ENCODE measurements at regions not wholly inside any gene's neighbourhood (a gene's known extent, or its start where the extent isn't known, plus 50 kb on each side); places are given as distances from the start of the nearest gene placed in this dataset.

DNA sequence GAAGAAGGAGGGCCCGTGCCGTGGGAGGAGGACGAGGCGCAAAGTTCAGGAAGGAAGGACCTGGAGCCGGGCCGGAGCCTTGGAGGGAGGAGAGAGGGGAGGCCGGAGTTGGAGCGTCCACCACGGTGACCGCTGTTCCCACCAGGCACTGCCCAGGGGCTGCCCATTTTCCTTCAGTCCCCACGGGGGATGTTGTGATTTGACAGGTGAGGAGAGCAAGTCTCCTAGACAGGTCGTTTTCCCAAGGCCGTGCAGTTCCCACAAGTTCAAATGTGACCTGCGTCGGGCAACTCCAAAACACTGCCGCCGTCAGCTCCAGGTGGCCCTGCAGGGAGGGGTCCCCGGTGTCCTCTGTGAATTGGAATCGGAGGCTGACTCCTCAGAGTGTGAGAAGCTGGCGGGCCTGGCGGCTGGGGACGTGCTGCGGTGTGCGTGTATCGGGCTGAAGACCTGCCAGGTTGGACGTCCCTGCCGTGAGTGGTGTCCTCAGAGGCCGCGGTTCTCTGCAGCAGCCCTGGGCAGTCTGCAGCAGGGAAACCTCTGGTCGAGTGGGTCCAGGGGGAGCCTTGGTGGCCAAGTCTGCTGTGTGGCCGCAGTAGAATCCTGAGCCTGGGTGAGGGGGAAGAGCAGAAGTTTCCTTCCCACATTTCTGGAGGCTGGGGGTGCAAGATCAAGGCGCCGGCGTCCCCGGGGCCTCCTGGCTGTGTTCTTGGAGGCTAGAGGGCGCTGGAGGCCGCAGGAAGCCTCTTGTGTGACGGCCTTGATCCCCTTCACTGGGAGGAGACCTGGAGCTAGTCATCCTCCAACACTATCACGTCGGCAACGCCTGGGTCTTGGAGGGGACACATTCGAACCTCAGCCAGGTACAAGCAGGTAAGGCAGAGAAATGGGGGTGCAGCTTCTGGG lies 115.1 kb upstream of the FRMD1 start (continued):
- TF ChIP-seq, protein P1, sequence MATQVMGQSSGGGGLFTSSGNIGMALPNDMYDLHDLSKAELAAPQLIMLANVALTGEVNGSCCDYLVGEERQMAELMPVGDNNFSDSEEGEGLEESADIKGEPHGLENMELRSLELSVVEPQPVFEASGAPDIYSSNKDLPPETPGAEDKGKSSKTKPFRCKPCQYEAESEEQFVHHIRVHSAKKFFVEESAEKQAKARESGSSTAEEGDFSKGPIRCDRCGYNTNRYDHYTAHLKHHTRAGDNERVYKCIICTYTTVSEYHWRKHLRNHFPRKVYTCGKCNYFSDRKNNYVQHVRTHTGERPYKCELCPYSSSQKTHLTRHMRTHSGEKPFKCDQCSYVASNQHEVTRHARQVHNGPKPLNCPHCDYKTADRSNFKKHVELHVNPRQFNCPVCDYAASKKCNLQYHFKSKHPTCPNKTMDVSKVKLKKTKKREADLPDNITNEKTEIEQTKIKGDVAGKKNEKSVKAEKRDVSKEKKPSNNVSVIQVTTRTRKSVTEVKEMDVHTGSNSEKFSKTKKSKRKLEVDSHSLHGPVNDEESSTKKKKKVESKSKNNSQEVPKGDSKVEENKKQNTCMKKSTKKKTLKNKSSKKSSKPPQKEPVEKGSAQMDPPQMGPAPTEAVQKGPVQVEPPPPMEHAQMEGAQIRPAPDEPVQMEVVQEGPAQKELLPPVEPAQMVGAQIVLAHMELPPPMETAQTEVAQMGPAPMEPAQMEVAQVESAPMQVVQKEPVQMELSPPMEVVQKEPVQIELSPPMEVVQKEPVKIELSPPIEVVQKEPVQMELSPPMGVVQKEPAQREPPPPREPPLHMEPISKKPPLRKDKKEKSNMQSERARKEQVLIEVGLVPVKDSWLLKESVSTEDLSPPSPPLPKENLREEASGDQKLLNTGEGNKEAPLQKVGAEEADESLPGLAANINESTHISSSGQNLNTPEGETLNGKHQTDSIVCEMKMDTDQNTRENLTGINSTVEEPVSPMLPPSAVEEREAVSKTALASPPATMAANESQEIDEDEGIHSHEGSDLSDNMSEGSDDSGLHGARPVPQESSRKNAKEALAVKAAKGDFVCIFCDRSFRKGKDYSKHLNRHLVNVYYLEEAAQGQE (IDR thresholded peaks at IDR 0.05; ENCODE audit: borderline replicate concordance): peak; percentile 37; the same call in 1 of the 2 replicates
- TF ChIP-seq, protein P1 (CRISPR knock-in tag; IDR thresholded peaks at IDR 0.05; ENCODE audit: low read depth): no peak
- TF ChIP-seq SMC3 (conservative IDR thresholded peaks at IDR 0.05; ENCODE audit: insufficient read depth, low read depth, low read length): 0 out of 2 replicates have a peak, but pooled peaks have one; percentile 17
- TF ChIP-seq, protein P2, sequence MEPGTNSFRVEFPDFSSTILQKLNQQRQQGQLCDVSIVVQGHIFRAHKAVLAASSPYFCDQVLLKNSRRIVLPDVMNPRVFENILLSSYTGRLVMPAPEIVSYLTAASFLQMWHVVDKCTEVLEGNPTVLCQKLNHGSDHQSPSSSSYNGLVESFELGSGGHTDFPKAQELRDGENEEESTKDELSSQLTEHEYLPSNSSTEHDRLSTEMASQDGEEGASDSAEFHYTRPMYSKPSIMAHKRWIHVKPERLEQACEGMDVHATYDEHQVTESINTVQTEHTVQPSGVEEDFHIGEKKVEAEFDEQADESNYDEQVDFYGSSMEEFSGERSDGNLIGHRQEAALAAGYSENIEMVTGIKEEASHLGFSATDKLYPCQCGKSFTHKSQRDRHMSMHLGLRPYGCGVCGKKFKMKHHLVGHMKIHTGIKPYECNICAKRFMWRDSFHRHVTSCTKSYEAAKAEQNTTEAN (CRISPR knock-in tag; IDR thresholded peaks at IDR 0.05): no peak
- no peak for TF ChIP-seq CXXC5 (CRISPR knock-in tag; IDR thresholded peaks at IDR 0.05)
